ENCODE measurements at regions not wholly inside any gene's neighbourhood (a gene's known extent, or its start where the extent isn't known, plus 50 kb on each side); places are given as distances from the start of the nearest gene placed in this dataset.

GRCh38 chr14:42277840-42278239, 671.2 kb downstream of the LRFN5 start:
- TF ChIP-seq CTCF (IDR thresholded peaks at IDR 0.05) (no peak), RXRA (IDR thresholded peaks at IDR 0.05; ENCODE audit: borderline replicate concordance, low read depth) (no peak), REST (IDR thresholded peaks at IDR 0.05; ENCODE audit: low read depth, low read length) (no peak), SMC3 (IDR thresholded peaks at IDR 0.05; ENCODE audit: low read depth, low read length) (no peak), TAF1 (IDR thresholded peaks at IDR 0.05; ENCODE audit: borderline replicate concordance, low read depth, low read length) (no peak)

Measured in SK-N-SH (cell line).